CD14-positive monocyte (primary cell): ENCODE measurements at regions not wholly inside any gene's neighbourhood (a gene's known extent, or its start where the extent isn't known, plus 50 kb on each side); places are given as distances from the start of the nearest gene placed in this dataset.

Source experiments
- DNase-seq, 3 donors: peaks; one replicate each; pipeline ENCODE4 v3.0.0-alpha.2; 2011 to 2022
- H2AFZ ChIP-seq: 2 replicates; pipeline ENCODE4 v1.6.0; 2012; ENCODE audit warnings: mild to moderate bottlenecking, low read depth, low read length, inconsistent platforms; ENCODE audit not compliant: insufficient read depth, poor library complexity, severe bottlenecking
- H3K27ac ChIP-seq, 2 donors: 1 replicate in 1 of 2; 2 replicates in 1 of 2; pipeline ENCODE4 v1.5.1; 2012 to 2013; ENCODE audit warnings: low read length in 2 of 2, control low read depth in 1 of 2, inconsistent platforms in 1 of 2, low read depth in 1 of 2, mild to moderate bottlenecking in 1 of 2
- H3K27me3 ChIP-seq, 2 donors: one replicate each; pipeline versions ENCODE4 v1.6.0 to v1.6.1; 2011 to 2013; ENCODE audit warnings: low read length in 2 of 2; ENCODE audit not compliant: control insufficient read depth in 2 of 2, insufficient read depth in 2 of 2
- H3K36me3 ChIP-seq, 2 donors: replicated peaks in 1 of 2; 1 replicate in 1 of 2; 2 replicates in 1 of 2; pipeline versions ENCODE4 v1.5.1 to v1.6.1; 2012 to 2013; ENCODE audit warnings: low read length in 2 of 2, control low read depth in 1 of 2, inconsistent platforms in 1 of 2, mild to moderate bottlenecking in 1 of 2; ENCODE audit not compliant: insufficient read depth in 2 of 2, control insufficient read depth in 1 of 2
- H3K4me1 ChIP-seq, 2 donors: 1 replicate in 1 of 2; 2 replicates in 1 of 2; pipeline versions ENCODE4 v1.5.1 to v1.6.1; 2012 to 2013; ENCODE audit warnings: low read length in 2 of 2, control low read depth in 1 of 2, inconsistent platforms in 1 of 2, mild to moderate bottlenecking in 1 of 2, moderate library complexity in 1 of 2; ENCODE audit not compliant: insufficient read depth in 2 of 2, control insufficient read depth in 1 of 2
- H3K4me2 ChIP-seq: replicated peaks from 2 replicates; pipeline ENCODE3; 2012; ENCODE audit warnings: low read length, moderate library complexity, mild to moderate bottlenecking; ENCODE audit not compliant: poor library complexity, severe bottlenecking; ENCODE audit errors: extremely low read depth
- H3K4me3 ChIP-seq, 3 experiments: fragments of 200-600 bp in 1 of 3; sonication (generic) in 1 of 3; replicated peaks in 1 of 3; 1 replicate in 2 of 3; 2 replicates in 1 of 3; pipeline ENCODE4 v1.5.1; 2011 to 2013; ENCODE audit warnings: low read length in 3 of 3, mild to moderate bottlenecking in 3 of 3, control low read depth in 2 of 3, low read depth in 2 of 3, inconsistent platforms in 1 of 3, moderate library complexity in 1 of 3
- H3K79me2 ChIP-seq: 2 replicates; pipeline ENCODE4 v1.6.0; 2012; ENCODE audit warnings: mild to moderate bottlenecking, control low read depth, inconsistent platforms, low read length, moderate library complexity; ENCODE audit not compliant: insufficient read depth
- H3K9ac ChIP-seq: 2 replicates; pipeline ENCODE4 v1.6.0; 2017; ENCODE audit warnings: low read length, mild to moderate bottlenecking; ENCODE audit not compliant: insufficient read depth, poor library complexity, severe bottlenecking
- H3K9me3 ChIP-seq, 2 donors: replicated peaks in 1 of 2; 1 replicate in 1 of 2; 2 replicates in 1 of 2; pipeline versions ENCODE4 v1.5.1 to v1.6.1; 2012 to 2013; ENCODE audit warnings: low read length in 2 of 2, control low read depth in 1 of 2; ENCODE audit not compliant: control insufficient read depth in 1 of 2, insufficient read depth in 1 of 2
- H4K20me1 ChIP-seq: 2 replicates; pipeline ENCODE4 v1.6.0; 2012; ENCODE audit warnings: mild to moderate bottlenecking, low read length, control low read depth, moderate library complexity; ENCODE audit not compliant: insufficient read depth
- H3K27ac Mint-ChIP-seq, 7 donors: one replicate each; pipeline ENCODE4 v1.8.0; 2020; ENCODE audit warnings: mild to moderate bottlenecking in 7 of 7, mixed read lengths in 7 of 7, moderate library complexity in 6 of 7, inconsistent platforms in 2 of 7
- H3K27me3 Mint-ChIP-seq, 3 donors: one replicate each; pipeline ENCODE4 v1.8.0; 2021 to 2022; ENCODE audit warnings: low read depth in 3 of 3, mild to moderate bottlenecking in 3 of 3, mixed read lengths in 3 of 3, moderate library complexity in 3 of 3, inconsistent platforms in 1 of 3
- H3K36me3 Mint-ChIP-seq, 2 donors: one replicate each; pipeline ENCODE4 v1.8.0; 2020; ENCODE audit warnings: mixed read lengths in 2 of 2, inconsistent platforms in 1 of 2, mild to moderate bottlenecking in 1 of 2
- H3K4me1 Mint-ChIP-seq: one replicate; pipeline ENCODE4 v1.8.0; 2020; ENCODE audit warnings: mild to moderate bottlenecking, mixed read lengths
- H3K4me3 Mint-ChIP-seq, 2 donors: one replicate each; pipeline ENCODE4 v1.8.0; 2020; ENCODE audit warnings: mild to moderate bottlenecking in 2 of 2, mixed read lengths in 2 of 2, moderate library complexity in 1 of 2
- H3K9me3 Mint-ChIP-seq, 7 donors: one replicate each; pipeline ENCODE4 v1.8.0; 2020 to 2022; ENCODE audit warnings: mixed read lengths in 7 of 7, mild to moderate bottlenecking in 6 of 7, moderate library complexity in 6 of 7, inconsistent platforms in 2 of 7
- WGBS: methylation state at CpG from one replicate; pipeline ENCODE4 v1.1.5; 2013; ENCODE audit warnings: missing lambda C conversion rate; ENCODE audit not compliant: insufficient coverage; 5-methylcytosine and 5-hydroxymethylcytosine counted together
- intact Hi-C, 2 donors: fragments of 100-400 bp; cut with micrococcal nuclease; formaldehyde crosslinking; loops; one replicate each; pipeline versions ENCODE4 v1.15.0 to v1.15.1; 2023
- TF ChIP-seq, protein P1 (sequence below): fragments of 200-600 bp; IDR thresholded peaks from one replicate; pipeline ENCODE4 v1.8.0; 2022; ENCODE audit warnings: antibody characterized with exemption, mild to moderate bottlenecking

DNA sequence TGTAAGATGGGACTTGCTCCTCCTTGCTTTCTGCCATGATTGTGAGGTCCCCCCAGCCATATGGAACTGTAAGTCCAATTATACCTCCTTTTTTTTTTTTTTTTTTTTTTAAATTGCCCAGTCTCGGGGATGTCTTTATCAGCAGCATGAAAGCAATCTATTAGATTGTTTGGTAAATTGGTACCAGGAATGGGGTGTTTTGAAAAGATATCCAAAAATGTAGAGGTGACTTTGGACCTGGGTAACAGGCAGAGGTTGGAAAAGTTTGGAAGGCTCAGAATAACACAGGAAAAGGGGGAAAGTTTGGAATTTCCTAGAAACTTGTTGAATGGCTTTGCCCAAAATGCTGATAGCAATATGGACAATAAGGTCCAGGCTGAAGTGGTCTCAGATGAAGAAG lies 545.8 kb upstream of the ALCAM start:
- TF ChIP-seq, protein P1, sequence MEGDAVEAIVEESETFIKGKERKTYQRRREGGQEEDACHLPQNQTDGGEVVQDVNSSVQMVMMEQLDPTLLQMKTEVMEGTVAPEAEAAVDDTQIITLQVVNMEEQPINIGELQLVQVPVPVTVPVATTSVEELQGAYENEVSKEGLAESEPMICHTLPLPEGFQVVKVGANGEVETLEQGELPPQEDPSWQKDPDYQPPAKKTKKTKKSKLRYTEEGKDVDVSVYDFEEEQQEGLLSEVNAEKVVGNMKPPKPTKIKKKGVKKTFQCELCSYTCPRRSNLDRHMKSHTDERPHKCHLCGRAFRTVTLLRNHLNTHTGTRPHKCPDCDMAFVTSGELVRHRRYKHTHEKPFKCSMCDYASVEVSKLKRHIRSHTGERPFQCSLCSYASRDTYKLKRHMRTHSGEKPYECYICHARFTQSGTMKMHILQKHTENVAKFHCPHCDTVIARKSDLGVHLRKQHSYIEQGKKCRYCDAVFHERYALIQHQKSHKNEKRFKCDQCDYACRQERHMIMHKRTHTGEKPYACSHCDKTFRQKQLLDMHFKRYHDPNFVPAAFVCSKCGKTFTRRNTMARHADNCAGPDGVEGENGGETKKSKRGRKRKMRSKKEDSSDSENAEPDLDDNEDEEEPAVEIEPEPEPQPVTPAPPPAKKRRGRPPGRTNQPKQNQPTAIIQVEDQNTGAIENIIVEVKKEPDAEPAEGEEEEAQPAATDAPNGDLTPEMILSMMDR = no peak
- WGBS = no CpG with 5 or more reads among the region's 1 CpG
- no peaks in the 10 kb centered on the region for H3K36me3 Mint-ChIP-seq
- H3K4me1 Mint-ChIP-seq = no peaks in the 10 kb centered on the region
- Histone ChIP-seq H3K4me1 (no peaks in the 10 kb centered on the region), H3K27me3 (no peaks in the 10 kb centered on the region), H3K4me3 (no peak overlapping the region), H3K9ac (no peak overlapping the region), H3K4me2 (no peak overlapping the region), H3K27ac (no peak overlapping the region), H3K36me3 (no peaks in the 10 kb centered on the region), H2AFZ (no peak overlapping the region), H3K9me3 (peaks cover 19% of the 10 kb centered on the region in 2 donors), H3K79me2 (no peaks in the 10 kb centered on the region), H4K20me1 (no peaks in the 10 kb centered on the region)
- no peak overlapping the region for H3K27ac Mint-ChIP-seq
- H3K9me3 Mint-ChIP-seq = peaks cover 6 to 24% (median 12%) of the 10 kb centered on the region in 7 donors
- intact Hi-C loops = no loop called here
- no peak overlapping the region for H3K4me3 Mint-ChIP-seq
- H3K27me3 Mint-ChIP-seq = peaks cover 0 to 2% (median 0%) of the 10 kb centered on the region in 3 donors
- no peak for DNase-seq

DNA sequence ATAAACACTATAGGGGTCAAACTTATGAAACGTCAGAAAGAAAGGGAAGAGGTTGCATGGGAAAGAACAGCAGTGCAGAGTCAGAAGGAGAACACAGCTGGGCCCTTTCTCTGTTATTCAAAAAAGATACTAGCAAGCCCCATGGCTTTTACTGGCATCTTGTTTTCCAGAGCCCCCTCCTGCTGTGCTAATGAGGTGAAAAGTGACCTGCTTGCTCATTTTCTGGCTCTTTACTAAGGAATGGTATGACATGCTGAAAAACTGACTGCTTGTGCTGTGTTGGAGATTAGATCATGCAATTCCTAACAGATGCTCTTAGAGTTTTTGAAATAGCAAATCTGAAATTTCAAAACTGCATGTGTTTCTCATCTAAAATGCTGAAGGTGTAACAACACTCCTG lies 541.6 kb upstream of the ALCAM start:
- H3K27ac Mint-ChIP-seq = no peak overlapping the region
- H3K27me3 ChIP-seq = no peaks in the 10 kb centered on the region
- no peaks in the 10 kb centered on the region for H3K36me3 Mint-ChIP-seq
- no CpG with 5 or more reads among the region's 1 CpG for WGBS
- H3K4me3 Mint-ChIP-seq = no peak overlapping the region
- H4K20me1 ChIP-seq = no peaks in the 10 kb centered on the region
- H3K9ac ChIP-seq = no peak overlapping the region
- intact Hi-C loops = no loop called here
- H3K79me2 ChIP-seq = no peaks in the 10 kb centered on the region
- no peaks in the 10 kb centered on the region for H3K4me1 ChIP-seq
- no peaks in the 10 kb centered on the region for H3K4me1 Mint-ChIP-seq
- no peak overlapping the region for H3K4me3 ChIP-seq
- no peak for DNase-seq
- H2AFZ ChIP-seq = no peak overlapping the region
- no peak overlapping the region for H3K4me2 ChIP-seq
- H3K36me3 ChIP-seq = no peaks in the 10 kb centered on the region
- peaks cover 0 to 2% (median 0%) of the 10 kb centered on the region in 3 donors for H3K27me3 Mint-ChIP-seq
- H3K27ac ChIP-seq = no peak overlapping the region
- TF ChIP-seq, protein P1 = no peak
- H3K9me3 Mint-ChIP-seq = peaks cover 6 to 24% (median 12%) of the 10 kb centered on the region in 7 donors
- peaks cover 19% of the 10 kb centered on the region in 2 donors for H3K9me3 ChIP-seq
